Esophagus squamous epithelium (tissue), 4 donors: ENCODE measurements at regions not wholly inside any gene's neighbourhood (a gene's known extent, or its start where the extent isn't known, plus 50 kb on each side); places are given as distances from the start of the nearest gene placed in this dataset.

ENCODE experiments used
- POLR2A ChIP-seq, 4 donors: fragments of 450-650 bp; IDR thresholded peaks; one replicate each; pipeline ENCODE4 v1.6.1; 2017; ENCODE audit warnings: antibody characterized with exemption in 4 of 4, mild to moderate bottlenecking in 4 of 4, moderate library complexity in 3 of 4
- TF ChIP-seq, protein P1 (sequence below), 6 experiments: fragments of 450-650 bp in 4 of 6; fragments of 200-600 bp in 2 of 6; sonication (generic) in 2 of 6; IDR thresholded peaks; one replicate each; pipeline ENCODE4 v1.5.1; 2016 to 2019; ENCODE audit warnings: antibody characterized with exemption in 6 of 6, mild to moderate bottlenecking in 4 of 6, moderate library complexity in 4 of 6

- TF ChIP-seq, protein P1, sequence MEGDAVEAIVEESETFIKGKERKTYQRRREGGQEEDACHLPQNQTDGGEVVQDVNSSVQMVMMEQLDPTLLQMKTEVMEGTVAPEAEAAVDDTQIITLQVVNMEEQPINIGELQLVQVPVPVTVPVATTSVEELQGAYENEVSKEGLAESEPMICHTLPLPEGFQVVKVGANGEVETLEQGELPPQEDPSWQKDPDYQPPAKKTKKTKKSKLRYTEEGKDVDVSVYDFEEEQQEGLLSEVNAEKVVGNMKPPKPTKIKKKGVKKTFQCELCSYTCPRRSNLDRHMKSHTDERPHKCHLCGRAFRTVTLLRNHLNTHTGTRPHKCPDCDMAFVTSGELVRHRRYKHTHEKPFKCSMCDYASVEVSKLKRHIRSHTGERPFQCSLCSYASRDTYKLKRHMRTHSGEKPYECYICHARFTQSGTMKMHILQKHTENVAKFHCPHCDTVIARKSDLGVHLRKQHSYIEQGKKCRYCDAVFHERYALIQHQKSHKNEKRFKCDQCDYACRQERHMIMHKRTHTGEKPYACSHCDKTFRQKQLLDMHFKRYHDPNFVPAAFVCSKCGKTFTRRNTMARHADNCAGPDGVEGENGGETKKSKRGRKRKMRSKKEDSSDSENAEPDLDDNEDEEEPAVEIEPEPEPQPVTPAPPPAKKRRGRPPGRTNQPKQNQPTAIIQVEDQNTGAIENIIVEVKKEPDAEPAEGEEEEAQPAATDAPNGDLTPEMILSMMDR (IDR thresholded peaks at IDR 0.05), result no peak
- TF ChIP-seq POLR2A (IDR thresholded peaks at IDR 0.05), result no peak
Measured at GRCh38 chr5:17769277-17769676, 135.0 kb downstream of the TAF11L14 start.
